ACC112 (cell line): ENCODE measurements at regions not wholly inside any gene's neighbourhood (a gene's known extent, or its start where the extent isn't known, plus 50 kb on each side); places are given as distances from the start of the nearest gene placed in this dataset.
"Not testable (repeated sequence)": the region's sequence is repeated elsewhere in the genome, so short reads cannot be mapped to it uniquely, and the experiment has no call there.

Experiments used
- H2AFZ ChIP-seq: fragments of 200-600 bp; sonication (generic); one replicate; pipeline ENCODE4 v1.6.0; 2017; ENCODE audit warnings: antibody characterized with exemption, low read length; ENCODE audit not compliant: unreplicated experiment
- H3K27ac ChIP-seq: fragments of 200-600 bp; sonication (generic); 2 replicates; pipeline ENCODE4 v1.5.1; 2014; ENCODE audit warnings: low read depth, mild to moderate bottlenecking, antibody characterized with exemption, low read length, moderate library complexity
- H3K27me3 ChIP-seq: fragments of 200-600 bp; sonication (generic); 2 replicates; pipeline ENCODE4 v1.6.1; 2014; ENCODE audit warnings: mild to moderate bottlenecking, antibody characterized with exemption, low read length, moderate library complexity, mixed read lengths; ENCODE audit not compliant: insufficient read depth
- H3K36me3 ChIP-seq: fragments of 200-600 bp; sonication (generic); 2 replicates; pipeline ENCODE4 v1.6.1; 2016; ENCODE audit warnings: mild to moderate bottlenecking, antibody characterized with exemption, low read length, moderate library complexity, mixed read lengths; ENCODE audit not compliant: insufficient read depth
- H3K4me1 ChIP-seq: fragments of 200-600 bp; sonication (generic); one replicate; pipeline ENCODE4 v1.6.1; 2016; ENCODE audit warnings: low read length, mixed read lengths; ENCODE audit not compliant: insufficient read depth, unreplicated experiment, control insufficient read depth
- H3K4me3 ChIP-seq: fragments of 200-600 bp; sonication (generic); 2 replicates; pipeline ENCODE4 v1.5.1; 2014; ENCODE audit warnings: mild to moderate bottlenecking, low read depth, low read length
- H3K79me2 ChIP-seq: fragments of 200-600 bp; sonication (generic); one replicate; pipeline ENCODE4 v1.6.0; 2016; ENCODE audit warnings: low read length; ENCODE audit not compliant: control insufficient read depth, unreplicated experiment, insufficient read depth

DNA sequence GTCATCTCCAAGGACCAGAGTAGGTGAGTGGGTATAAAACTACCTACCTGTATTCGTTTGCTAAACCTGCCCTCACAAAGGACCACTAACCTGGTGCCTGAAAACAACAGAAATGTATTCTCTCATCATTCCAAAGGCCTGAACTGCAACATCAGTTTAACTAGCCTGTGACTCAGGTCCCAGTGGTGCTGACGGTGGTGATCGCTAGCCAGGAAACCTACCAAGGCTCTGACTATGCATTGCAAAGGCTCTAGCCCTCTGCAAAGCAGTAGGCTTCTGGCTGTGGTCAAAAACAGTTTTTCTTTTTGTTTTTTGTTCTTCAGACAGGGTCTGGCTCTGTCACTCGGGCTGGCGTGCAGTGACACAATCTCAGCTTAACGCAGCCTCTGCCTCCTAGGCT is 107.5 kb downstream of the NPTX2 start:
- H3K4me1 ChIP-seq: no peaks in the 10 kb centered on the region
- H2AFZ ChIP-seq: no peak overlapping the region
- H3K36me3 ChIP-seq: no peaks in the 10 kb centered on the region
- H3K27me3 ChIP-seq: peaks cover 44% of the 10 kb centered on the region
- no peak overlapping the region for H3K27ac ChIP-seq
- H3K79me2 ChIP-seq: no peaks in the 10 kb centered on the region
- H3K4me3 ChIP-seq: no peak overlapping the region

DNA sequence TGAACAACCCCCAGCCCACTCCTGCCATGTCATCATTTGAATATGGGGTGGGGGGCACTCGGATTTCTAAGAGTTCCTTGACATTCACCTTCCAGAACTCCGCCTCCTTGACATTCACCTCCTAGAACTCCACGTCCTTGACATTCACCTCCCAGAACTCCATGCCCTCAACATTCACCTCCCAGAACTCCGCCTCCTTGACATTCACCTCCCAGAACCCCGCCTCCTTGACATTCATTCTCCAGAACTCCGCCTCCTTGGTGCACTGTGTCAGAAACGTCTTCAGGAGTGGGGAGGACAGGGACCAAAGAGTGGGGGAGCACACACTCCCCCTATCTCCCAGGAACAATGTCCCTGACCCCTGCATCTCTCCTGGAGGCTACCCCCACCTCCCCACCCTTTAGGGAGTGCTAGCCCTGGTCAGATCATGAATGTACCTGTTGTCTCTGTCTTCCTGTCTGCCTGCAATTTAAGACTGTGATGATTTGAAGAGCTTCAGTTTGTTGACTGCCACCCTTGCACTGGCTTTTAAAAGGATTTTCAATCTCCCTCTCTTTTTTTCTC is 110.1 kb downstream of the NPTX2 start:
- no peak overlapping the region for H3K4me3 ChIP-seq
- H3K79me2 ChIP-seq: no peaks in the 10 kb centered on the region
- no peak overlapping the region for H3K27ac ChIP-seq
- H3K4me1 ChIP-seq: no peaks in the 10 kb centered on the region
- H3K36me3 ChIP-seq: no peaks in the 10 kb centered on the region
- H2AFZ ChIP-seq: no peak overlapping the region
- peaks cover 39% of the 10 kb centered on the region for H3K27me3 ChIP-seq

DNA sequence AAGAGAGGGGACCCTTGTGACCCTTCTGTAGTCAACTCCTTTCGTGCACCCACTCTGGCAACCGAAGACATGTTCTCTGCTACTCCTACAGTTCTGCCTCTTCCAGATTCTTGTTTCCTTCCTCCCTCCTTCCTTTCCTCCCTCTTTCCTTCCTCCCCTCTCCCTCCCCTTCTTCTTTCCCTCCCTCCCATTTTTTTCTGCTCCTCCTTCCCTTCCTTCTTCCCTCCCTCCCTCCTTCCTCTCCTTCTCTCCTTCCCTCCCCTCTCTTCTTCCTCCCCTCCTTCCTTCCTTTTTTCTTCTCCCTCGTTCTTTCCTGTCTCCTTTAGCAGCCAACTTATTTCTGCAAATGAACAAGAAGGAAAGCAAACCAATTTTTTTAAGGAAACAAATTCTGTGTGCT is 111.5 kb downstream of the NPTX2 start:
- Histone ChIP-seq H2AFZ (no peak overlapping the region), H3K4me3 (no peak overlapping the region), H3K36me3 (no peaks in the 10 kb centered on the region), H3K27ac (no peak overlapping the region), H3K27me3 (peaks cover 34% of the 10 kb centered on the region), H3K79me2 (no peaks in the 10 kb centered on the region), H3K4me1 (no peaks in the 10 kb centered on the region)

DNA sequence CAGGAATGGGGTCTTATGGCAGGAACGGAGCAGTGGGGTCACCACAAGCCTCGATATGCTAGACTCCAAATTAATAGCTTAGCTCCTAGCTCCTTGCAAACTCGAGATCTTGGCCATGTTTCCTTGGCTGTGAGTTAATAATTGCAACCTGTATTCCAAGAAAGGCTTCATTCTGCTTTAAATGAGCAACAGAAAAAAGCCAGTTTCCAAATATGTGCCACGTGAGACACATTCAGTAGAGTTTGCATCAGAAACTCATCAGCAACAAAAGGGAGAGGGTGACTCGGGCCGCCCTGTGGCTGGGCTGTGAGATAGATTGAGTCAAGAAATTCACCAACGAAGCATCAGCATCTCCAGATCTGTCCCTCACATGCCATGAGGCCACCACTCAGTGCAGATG is 112.0 kb downstream of the NPTX2 start:
- Histone ChIP-seq H3K79me2 (no peaks in the 10 kb centered on the region), H3K27me3 (peaks cover 34% of the 10 kb centered on the region), H3K4me3 (no peak overlapping the region), H3K27ac (no peak overlapping the region), H3K4me1 (no peaks in the 10 kb centered on the region), H2AFZ (no peak overlapping the region), H3K36me3 (no peaks in the 10 kb centered on the region)

DNA sequence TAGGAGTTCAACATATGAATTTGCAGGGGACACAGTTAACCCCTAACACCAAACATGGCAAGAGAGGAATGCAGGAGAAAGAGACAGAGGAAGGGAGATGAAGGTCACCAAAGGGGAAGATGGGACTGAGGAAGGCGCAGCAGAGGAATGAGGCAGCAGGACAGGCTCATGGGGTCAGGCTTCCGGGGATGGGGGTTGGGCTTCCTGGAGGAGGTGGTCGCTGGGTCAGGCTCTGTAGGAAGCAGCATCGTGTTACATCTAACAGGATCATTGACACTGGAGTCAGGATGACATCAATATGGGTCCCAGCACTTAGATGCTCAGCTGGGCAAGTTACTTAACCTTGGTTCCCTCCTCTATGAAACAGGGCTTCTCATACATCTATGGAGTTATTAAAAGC is 113.2 kb downstream of the NPTX2 start:
- H3K4me1 ChIP-seq: no peaks in the 10 kb centered on the region
- no peaks in the 10 kb centered on the region for H3K79me2 ChIP-seq
- no peak overlapping the region for H2AFZ ChIP-seq
- no peak overlapping the region for H3K27ac ChIP-seq
- peaks cover 34% of the 10 kb centered on the region for H3K27me3 ChIP-seq
- no peaks in the 10 kb centered on the region for H3K36me3 ChIP-seq
- H3K4me3 ChIP-seq: no peak overlapping the region

DNA sequence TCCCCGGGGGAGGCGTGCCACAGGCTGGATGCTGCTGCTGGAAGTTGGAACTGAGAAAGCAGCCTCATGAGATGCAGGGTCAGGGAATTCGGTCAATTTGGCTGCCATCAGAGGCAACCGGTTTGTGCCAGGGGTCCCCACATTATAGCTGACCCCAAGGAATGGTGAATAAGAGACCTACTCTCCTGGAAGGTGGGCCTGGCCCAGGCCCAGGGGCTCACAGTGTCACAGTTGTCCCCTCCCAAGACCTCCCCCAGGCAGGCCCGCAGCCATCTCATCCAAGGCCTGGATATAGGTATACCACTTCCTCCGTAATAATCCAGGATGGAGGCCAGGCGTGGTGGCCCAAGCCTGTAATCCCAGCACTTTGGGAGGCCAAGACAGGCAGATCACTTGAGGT is 114.6 kb downstream of the NPTX2 start:
- H2AFZ ChIP-seq: no peak overlapping the region
- H3K27ac ChIP-seq: no peak overlapping the region
- H3K79me2 ChIP-seq: no peaks in the 10 kb centered on the region
- H3K36me3 ChIP-seq: no peaks in the 10 kb centered on the region
- no peak overlapping the region for H3K4me3 ChIP-seq
- peaks cover 31% of the 10 kb centered on the region for H3K27me3 ChIP-seq
- H3K4me1 ChIP-seq: no peaks in the 10 kb centered on the region

DNA sequence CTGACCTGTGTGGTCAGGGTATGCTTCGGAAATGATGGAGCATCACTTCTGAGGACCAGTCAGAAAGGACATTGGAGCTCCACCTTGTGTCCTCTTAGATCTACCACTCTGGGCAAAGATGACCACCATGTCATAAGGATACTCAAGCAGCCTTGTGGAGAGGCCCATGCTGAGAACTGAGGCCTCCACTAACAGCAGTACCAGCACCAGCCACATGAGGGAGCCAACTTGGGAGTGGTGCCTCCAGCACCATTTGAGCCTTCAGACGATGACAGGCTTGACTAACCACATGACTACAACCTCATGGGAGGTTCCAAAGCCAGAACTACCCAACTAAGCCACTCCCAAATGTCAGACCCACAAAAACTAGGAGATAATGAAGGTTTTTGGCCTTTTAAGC is 116.0 kb downstream of the NPTX2 start:
- no peak overlapping the region for H3K27ac ChIP-seq
- no peaks in the 10 kb centered on the region for H3K4me1 ChIP-seq
- no peak overlapping the region for H3K4me3 ChIP-seq
- no peaks in the 10 kb centered on the region for H3K79me2 ChIP-seq
- no peaks in the 10 kb centered on the region for H3K36me3 ChIP-seq
- peaks cover 20% of the 10 kb centered on the region for H3K27me3 ChIP-seq
- no peak overlapping the region for H2AFZ ChIP-seq

DNA sequence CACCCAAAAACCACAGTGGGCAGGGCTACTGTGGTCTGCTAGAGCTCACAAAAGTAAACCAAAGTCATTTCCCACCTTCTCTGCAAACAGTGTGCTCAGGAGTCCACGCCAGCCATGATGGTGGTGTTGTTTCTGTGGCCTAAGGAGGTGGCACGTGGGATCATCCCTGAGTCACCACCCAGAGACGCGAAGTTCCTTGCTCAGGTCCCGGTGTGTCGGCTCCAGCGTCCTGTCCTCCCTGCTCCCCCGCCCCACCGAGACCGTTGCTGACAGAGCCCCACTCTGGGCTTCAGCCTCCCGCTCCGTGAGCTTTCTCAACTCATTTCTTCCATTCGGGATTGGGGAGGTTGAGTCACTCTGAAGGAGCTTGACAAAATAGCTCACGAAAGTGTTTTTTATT is 118.7 kb downstream of the NPTX2 start:
- no peaks in the 10 kb centered on the region for H3K36me3 ChIP-seq
- H3K4me1 ChIP-seq: no peaks in the 10 kb centered on the region
- H2AFZ ChIP-seq: no peak overlapping the region
- H3K79me2 ChIP-seq: no peaks in the 10 kb centered on the region
- H3K4me3 ChIP-seq: no peak overlapping the region
- no peak overlapping the region for H3K27ac ChIP-seq
- no peaks in the 10 kb centered on the region; the same call in 1 of the 2 replicates for H3K27me3 ChIP-seq

DNA sequence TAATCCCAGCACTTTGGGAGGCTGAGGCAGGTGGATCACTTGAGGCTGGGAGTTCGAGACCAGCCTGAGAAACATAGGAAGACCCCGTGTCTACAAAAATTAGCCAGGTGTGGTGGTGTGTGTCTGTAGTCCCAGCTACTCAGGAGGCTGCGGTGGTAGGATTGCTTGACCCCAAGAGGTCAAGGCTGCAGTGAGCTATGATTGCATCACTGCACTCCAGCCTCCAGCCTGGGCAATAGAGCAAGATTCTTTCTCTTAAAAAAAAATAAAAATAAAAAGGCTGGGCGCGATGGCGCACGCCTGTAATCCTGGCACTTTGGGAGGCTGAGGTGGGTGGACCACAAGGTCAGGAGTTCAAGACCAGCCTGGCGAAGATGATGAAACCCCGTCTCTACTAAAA is 119.4 kb downstream of the NPTX2 start:
- not testable (repeated sequence) for H3K27me3 ChIP-seq, H3K79me2 ChIP-seq, H3K27ac ChIP-seq, H3K4me3 ChIP-seq, H3K4me1 ChIP-seq, H3K36me3 ChIP-seq, H2AFZ ChIP-seq

DNA sequence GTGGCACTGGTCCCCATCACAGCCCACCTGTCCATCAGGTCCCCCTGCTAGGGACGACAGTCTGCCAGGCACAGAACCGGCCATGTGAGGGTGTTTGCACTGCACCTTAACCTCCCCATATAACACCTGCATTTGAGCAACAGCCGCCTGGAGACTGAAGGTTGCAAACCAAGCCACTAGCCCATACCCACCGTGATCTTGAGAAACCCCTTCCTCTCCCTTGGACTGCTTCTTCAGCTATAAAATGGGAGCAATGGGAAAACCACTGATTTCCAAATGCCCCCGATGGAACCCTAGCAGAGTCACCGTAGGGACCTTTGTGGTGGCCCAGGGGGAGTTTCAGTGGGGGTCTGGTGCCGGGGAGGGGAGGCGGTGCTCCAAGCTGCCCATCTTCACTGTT is 120.1 kb downstream of the NPTX2 start:
- H3K27me3 ChIP-seq: peaks cover 8% of the 10 kb centered on the region

DNA sequence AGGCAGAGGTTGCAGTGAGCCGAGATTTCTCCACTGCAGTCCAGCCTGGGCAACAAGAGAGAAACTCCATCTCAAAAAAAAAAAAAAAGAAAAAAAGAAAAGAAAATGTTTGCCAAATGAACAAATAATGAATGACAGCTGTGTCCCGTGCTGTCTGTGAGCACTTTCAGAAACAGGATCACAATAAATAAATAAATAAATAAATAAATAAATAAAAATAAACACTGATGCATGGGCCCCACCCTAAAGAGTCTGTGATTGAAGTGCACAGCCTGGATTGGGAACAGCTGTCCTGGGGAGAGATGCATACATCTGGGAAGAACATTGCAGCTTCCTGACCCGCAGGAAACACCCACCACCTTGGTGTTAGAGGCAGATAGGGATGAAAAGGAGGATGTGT is 123.6 kb downstream of the NPTX2 start:
- H3K36me3 ChIP-seq: no peaks in the 10 kb centered on the region
- no peaks in the 10 kb centered on the region for H3K79me2 ChIP-seq
- no peak overlapping the region for H3K4me3 ChIP-seq
- no peaks in the 10 kb centered on the region for H3K4me1 ChIP-seq
- H3K27ac ChIP-seq: no peak overlapping the region
- no peak overlapping the region for H2AFZ ChIP-seq
- H3K27me3 ChIP-seq: peaks cover 30% of the 10 kb centered on the region

More for the DNA sequence above, 120.1 kb downstream of the NPTX2 start:
- H3K79me2 ChIP-seq: no peaks in the 10 kb centered on the region
- H2AFZ ChIP-seq: no peak overlapping the region
- no peak overlapping the region for H3K4me3 ChIP-seq
- no peaks in the 10 kb centered on the region for H3K4me1 ChIP-seq
- H3K36me3 ChIP-seq: no peaks in the 10 kb centered on the region
- no peak overlapping the region for H3K27ac ChIP-seq
